Esophagus squamous epithelium (tissue), 5 donors: ENCODE measurements at regions not wholly inside any gene's neighbourhood (a gene's known extent, or its start where the extent isn't known, plus 50 kb on each side); places are given as distances from the start of the nearest gene placed in this dataset.

Experiments used
- DNase-seq: peaks from one replicate; lab custom pipeline; 2025; lab: John Stamatoyannopoulos, UW
- H3K27ac ChIP-seq, 4 donors: fragments of 200-600 bp; sonication (generic); one replicate each; pipeline ENCODE4 v1.5.1; 2016 to 2019; ENCODE audit warnings: mild to moderate bottlenecking in 1 of 4
- H3K27me3 ChIP-seq, 4 donors: fragments of 200-600 bp; sonication (generic); 1 replicate in 3 of 4; 2 replicates in 1 of 4; pipeline versions ENCODE4 v1.5.1 to v1.6.0; 2017 to 2021; ENCODE audit warnings: antibody characterized with exemption in 1 of 4
- H3K36me3 ChIP-seq, 3 donors: fragments of 200-600 bp; sonication (generic); one replicate each; pipeline ENCODE4 v1.5.1; 2016 to 2019
- H3K4me1 ChIP-seq, 3 donors: fragments of 200-600 bp; sonication (generic); one replicate each; pipeline ENCODE4 v1.5.1; 2017 to 2019
- H3K4me3 ChIP-seq, 4 donors: fragments of 200-600 bp; sonication (generic); 1 replicate in 3 of 4; 2 replicates in 1 of 4; pipeline ENCODE4 v1.5.1; 2016 to 2019; ENCODE audit warnings: mild to moderate bottlenecking in 2 of 4, moderate library complexity in 1 of 4
- H3K9me3 ChIP-seq, 3 donors: fragments of 200-600 bp; sonication (generic); one replicate each; pipeline ENCODE4 v1.5.1; 2016 to 2019
- CTCF ChIP-seq, 6 experiments: fragments of 450-650 bp in 4 of 6; fragments of 200-600 bp in 2 of 6; sonication (generic) in 2 of 6; IDR thresholded peaks; one replicate each; pipeline ENCODE4 v1.5.1; 2016 to 2019; ENCODE audit warnings: antibody characterized with exemption in 6 of 6, mild to moderate bottlenecking in 4 of 6, moderate library complexity in 4 of 6
- POLR2A ChIP-seq, 4 donors: fragments of 450-650 bp; IDR thresholded peaks; one replicate each; pipeline ENCODE4 v1.6.1; 2017; ENCODE audit warnings: antibody characterized with exemption in 4 of 4, mild to moderate bottlenecking in 4 of 4, moderate library complexity in 3 of 4
- WGBS, 2 donors: methylation state at CpG; one replicate each; pipeline ENCODE4 v1.1.5; 2018; 5-methylcytosine and 5-hydroxymethylcytosine counted together
- intact Hi-C: fragments of 100-400 bp; cut with DNase I; formaldehyde crosslinking; loops from one replicate; pipeline ENCODE4 v1.15.0; 2022
- donor health status: DM: yes; HTN: yes; CAD: no.

DNA sequence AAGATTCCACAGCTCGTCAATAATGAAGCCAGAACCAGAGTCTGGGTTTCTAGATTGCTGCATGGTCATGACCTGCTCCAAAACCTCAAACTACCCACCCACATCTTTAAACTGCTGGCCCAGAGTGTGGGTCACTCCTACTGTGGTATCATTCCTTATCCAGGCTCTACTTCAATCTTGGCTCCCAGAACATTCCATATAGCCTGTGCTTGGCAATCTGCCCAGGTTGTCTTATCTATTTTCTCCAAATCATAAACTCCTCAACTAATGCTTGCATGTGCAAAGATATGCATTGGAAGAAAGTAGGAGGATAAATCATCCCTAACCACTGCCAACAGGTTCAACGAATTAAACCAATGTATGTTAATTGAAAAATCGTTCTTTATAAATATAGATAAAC, 169.7 kb downstream of the ANXA2 start:
- H3K9me3 ChIP-seq, result no peaks in the 10 kb centered on the region
- H3K36me3 ChIP-seq, result no peaks in the 10 kb centered on the region
- TF ChIP-seq POLR2A (IDR thresholded peaks at IDR 0.05), result no peak
- TF ChIP-seq CTCF (IDR thresholded peaks at IDR 0.05), result no peak
- no peak overlapping the region for H3K27ac ChIP-seq
- H3K4me3 ChIP-seq, result no peak overlapping the region
- peaks cover 0 to 51% (median 0%) of the 10 kb centered on the region in 4 donors for H3K27me3 ChIP-seq
- peaks cover 0 to 6% (median 0%) of the 10 kb centered on the region in 3 donors for H3K4me1 ChIP-seq
- intact Hi-C loops, result no loop called here
- DNase-seq, result no peak
- 68 to 70% methylated on average over 3 of the region's 3 CpGs for WGBS, 2 donors

DNA sequence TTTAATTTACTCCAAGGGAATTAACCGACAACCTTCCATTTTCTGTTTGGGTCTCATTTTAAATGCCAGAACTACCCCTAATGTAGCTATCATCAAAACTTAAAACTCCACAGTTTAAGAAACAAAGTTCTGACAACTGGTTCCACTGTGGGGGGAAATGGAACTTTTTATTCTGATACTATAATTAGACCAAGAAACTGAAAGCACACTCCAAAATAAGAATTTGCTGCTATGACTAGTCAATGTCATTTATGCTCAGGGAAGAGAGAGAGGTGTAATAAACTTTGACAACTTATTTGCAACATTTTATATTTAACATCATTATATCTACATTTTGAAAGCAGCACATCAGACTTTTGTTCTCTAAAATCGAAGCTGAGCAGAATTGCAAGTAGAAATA, 169.2 kb downstream of the ANXA2 start:
- peaks cover 0 to under 1% (median 0%) of the 10 kb centered on the region in 3 donors for H3K4me1 ChIP-seq
- H3K27ac ChIP-seq, result no peak overlapping the region

DNA sequence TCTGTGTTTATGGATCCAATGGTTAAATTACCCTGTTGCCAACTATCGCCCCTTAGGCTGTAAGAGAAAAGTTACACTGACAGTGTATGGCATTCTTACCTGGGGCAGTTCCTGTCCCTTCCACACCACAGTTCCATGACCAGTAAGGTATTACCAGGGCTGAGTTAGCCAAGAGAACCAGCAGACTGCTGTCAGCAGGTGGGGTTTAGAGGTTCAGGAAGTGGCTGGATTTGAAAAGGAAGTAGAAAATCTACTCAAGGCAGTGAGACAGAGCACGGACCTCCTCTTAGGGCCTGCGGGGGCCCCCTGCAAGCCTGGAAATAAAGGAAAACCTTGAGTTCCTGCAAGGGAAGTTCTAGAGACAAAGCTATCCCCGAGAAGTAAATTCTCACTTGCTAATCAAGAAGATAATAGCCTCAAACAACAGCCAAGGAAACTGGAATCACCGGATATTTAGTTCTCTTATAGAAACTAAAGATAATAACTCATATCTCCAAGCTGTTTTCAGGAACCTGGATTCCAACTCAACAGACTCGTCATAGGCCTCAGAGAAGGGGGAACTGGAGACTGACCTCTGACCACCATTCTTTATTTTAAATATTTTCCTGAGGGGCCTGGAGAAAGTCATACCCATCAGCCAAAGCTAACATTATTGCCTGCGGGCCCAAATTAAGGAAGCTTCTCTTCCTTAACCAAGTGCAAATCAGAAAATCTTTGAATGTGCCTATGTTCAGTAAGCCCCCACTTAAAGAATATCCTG, 161.7 kb downstream of the ANXA2 start:
- H3K27me3 ChIP-seq, result peaks cover 0 to 26% (median 0%) of the 10 kb centered on the region in 4 donors
- H3K4me1 ChIP-seq, result no peaks in the 10 kb centered on the region
- no peaks in the 10 kb centered on the region for H3K9me3 ChIP-seq
- no peak for DNase-seq
- H3K27ac ChIP-seq, result no peak overlapping the region
- TF ChIP-seq CTCF (IDR thresholded peaks at IDR 0.05) (no peak), POLR2A (IDR thresholded peaks at IDR 0.05) (no peak)
- WGBS, 2 donors, result 60 to 65% methylated on average over 7 of the region's 7 CpGs
- intact Hi-C loops, result no loop called here
- no peaks in the 10 kb centered on the region for H3K36me3 ChIP-seq
- H3K4me3 ChIP-seq, result no peak overlapping the region

More for the DNA sequence above, 169.2 kb downstream of the ANXA2 start:
- no peak overlapping the region for H3K4me3 ChIP-seq
- H3K36me3 ChIP-seq, result no peaks in the 10 kb centered on the region
- H3K9me3 ChIP-seq, result no peaks in the 10 kb centered on the region
- DNase-seq, result no peak
- WGBS, 2 donors, result 72 to 90% methylated on average over 2 of the region's 2 CpGs
- intact Hi-C loops, result no loop called here
- TF ChIP-seq POLR2A (IDR thresholded peaks at IDR 0.05) (no peak), CTCF (IDR thresholded peaks at IDR 0.05) (no peak)
- H3K27me3 ChIP-seq, result peaks cover 0 to 51% (median 0%) of the 10 kb centered on the region in 4 donors

GRCh38 chr15:60237446-60237845, 160.3 kb downstream of the ANXA2 start:
- peaks cover 0 to 25% (median 0%) of the 10 kb centered on the region in 4 donors for H3K27me3 ChIP-seq
- TF ChIP-seq POLR2A (IDR thresholded peaks at IDR 0.05) (no peak), CTCF (IDR thresholded peaks at IDR 0.05) (no peak)
- H3K9me3 ChIP-seq, result peaks cover 0 to 7% (median 0%) of the 10 kb centered on the region in 3 donors
- no peak overlapping the region for H3K27ac ChIP-seq
- intact Hi-C loops, result no loop called here
- no peak overlapping the region for H3K4me3 ChIP-seq
- H3K36me3 ChIP-seq, result no peaks in the 10 kb centered on the region
- DNase-seq, result no peak
- WGBS, 2 donors, result 35 to 72% methylated on average over 5 to 6 of the region's 8 CpGs
- H3K4me1 ChIP-seq, result no peaks in the 10 kb centered on the region

DNA sequence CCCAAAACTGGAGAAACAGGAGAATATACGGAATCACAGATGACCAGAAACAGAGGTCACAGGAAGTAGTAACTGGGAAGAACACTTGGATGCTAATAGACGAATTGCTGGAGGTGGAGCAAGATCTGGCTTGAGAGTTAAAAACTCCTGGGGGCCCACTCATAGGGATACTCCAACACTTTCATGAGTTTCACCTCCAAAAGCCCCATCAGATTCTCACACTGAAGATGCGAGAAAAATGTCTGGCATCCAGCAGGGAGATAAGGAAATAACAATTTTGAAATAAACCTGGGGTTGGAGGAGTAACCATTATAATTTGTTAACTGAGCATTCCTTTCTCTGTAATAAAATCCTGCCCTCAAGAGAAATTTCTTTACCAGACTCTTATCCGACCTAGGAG, 154.0 kb downstream of the ANXA2 start:
- DNase-seq, result no peak
- H3K9me3 ChIP-seq, result peaks cover 0 to 7% (median 0%) of the 10 kb centered on the region in 3 donors
- H3K4me1 ChIP-seq, result no peaks in the 10 kb centered on the region
- peaks cover 0 to 20% (median 0%) of the 10 kb centered on the region in 4 donors for H3K27me3 ChIP-seq
- WGBS, 2 donors, result 67 to 69% methylated on average over 4 of the region's 4 CpGs
- no peak overlapping the region for H3K4me3 ChIP-seq
- intact Hi-C loops, result no loop called here
- TF ChIP-seq POLR2A (IDR thresholded peaks at IDR 0.05) (no peak), CTCF (IDR thresholded peaks at IDR 0.05) (no peak)
- H3K27ac ChIP-seq, result no peak overlapping the region
- no peaks in the 10 kb centered on the region for H3K36me3 ChIP-seq
